ENCODE measurements at regions not wholly inside any gene's neighbourhood (a gene's known extent, or its start where the extent isn't known, plus 50 kb on each side); places are given as distances from the start of the nearest gene placed in this dataset.

DNA sequence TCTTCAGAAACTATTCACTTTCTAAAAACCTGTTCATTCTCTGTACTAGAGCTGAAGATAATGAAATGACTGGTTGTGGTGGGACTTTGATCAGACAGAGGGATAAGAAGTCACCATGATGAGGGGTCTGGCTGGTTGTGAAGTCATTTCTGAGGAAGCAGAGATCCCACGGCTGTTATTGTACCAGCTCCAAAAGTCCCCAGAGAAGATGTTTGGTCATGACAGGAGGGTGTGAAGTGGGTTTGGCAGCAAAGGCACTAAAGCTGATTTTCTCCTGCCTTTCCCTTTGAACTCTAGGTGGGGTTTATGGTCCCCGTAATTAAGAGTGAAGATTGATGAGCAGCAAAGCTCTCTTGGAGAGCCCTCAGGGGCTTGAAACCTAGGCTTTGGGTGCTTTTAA is 103.1 kb upstream of the CACHD1 start:
- Histone ChIP-seq H3K4me3 (no peak overlapping the region), H3K27me3 (no peaks in the 10 kb centered on the region), H3K36me3 (no peaks in the 10 kb centered on the region), H3K4me1 (no peaks in the 10 kb centered on the region), H3K9me3 (no peaks in the 10 kb centered on the region), H3K27ac (no peak overlapping the region)
- ATAC-seq (ENCODE audit: low FRiP score in 2 of 2) (no peak), DNase-seq (no peak)
- 87 to 90% methylated on average over 2 of the region's 2 CpGs for WGBS, 2 donors
- TF ChIP-seq EP300 (IDR thresholded peaks at IDR 0.05): no peak
- TF ChIP-seq POLR2A (IDR thresholded peaks at IDR 0.05): no peak
- TF ChIP-seq, protein P1, sequence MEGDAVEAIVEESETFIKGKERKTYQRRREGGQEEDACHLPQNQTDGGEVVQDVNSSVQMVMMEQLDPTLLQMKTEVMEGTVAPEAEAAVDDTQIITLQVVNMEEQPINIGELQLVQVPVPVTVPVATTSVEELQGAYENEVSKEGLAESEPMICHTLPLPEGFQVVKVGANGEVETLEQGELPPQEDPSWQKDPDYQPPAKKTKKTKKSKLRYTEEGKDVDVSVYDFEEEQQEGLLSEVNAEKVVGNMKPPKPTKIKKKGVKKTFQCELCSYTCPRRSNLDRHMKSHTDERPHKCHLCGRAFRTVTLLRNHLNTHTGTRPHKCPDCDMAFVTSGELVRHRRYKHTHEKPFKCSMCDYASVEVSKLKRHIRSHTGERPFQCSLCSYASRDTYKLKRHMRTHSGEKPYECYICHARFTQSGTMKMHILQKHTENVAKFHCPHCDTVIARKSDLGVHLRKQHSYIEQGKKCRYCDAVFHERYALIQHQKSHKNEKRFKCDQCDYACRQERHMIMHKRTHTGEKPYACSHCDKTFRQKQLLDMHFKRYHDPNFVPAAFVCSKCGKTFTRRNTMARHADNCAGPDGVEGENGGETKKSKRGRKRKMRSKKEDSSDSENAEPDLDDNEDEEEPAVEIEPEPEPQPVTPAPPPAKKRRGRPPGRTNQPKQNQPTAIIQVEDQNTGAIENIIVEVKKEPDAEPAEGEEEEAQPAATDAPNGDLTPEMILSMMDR (IDR thresholded peaks at IDR 0.05): no peak
- no peak for TF ChIP-seq POLR2AphosphoS5 (IDR thresholded peaks at IDR 0.05)

DNA sequence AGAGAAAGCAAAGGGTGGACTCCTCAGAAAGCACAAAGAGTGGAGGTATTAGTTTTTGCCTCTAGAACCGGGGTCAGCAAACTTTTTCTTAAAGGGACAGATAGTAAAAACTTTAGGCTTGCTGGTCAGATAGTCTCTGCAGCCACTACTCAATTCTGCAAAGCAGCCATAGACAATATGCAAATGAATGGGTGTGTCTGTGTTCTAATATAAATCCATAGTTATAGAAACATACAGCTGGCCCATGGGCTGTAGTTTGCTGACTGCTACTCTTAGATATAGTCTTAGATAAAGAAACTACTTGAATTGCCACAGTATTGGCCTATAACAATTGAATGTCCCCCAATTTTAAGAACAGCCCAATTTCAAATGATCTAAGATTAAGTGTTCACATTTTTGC is 101.6 kb upstream of the CACHD1 start:
- H3K27me3 ChIP-seq: no peaks in the 10 kb centered on the region
- no peaks in the 10 kb centered on the region for H3K9me3 ChIP-seq
- H3K36me3 ChIP-seq: no peaks in the 10 kb centered on the region
- no peak overlapping the region for H3K4me3 ChIP-seq
- WGBS, 2 donors: 71 to 88% methylated on average over 1 of the region's 1 CpG
- H3K4me1 ChIP-seq: no peaks in the 10 kb centered on the region
- DNase-seq (no peak), ATAC-seq (ENCODE audit: low FRiP score in 2 of 2) (no peak)
- no peak overlapping the region for H3K27ac ChIP-seq
- TF ChIP-seq EP300 (IDR thresholded peaks at IDR 0.05): no peak
- TF ChIP-seq POLR2AphosphoS5 (IDR thresholded peaks at IDR 0.05): no peak
- TF ChIP-seq, protein P1 (IDR thresholded peaks at IDR 0.05): no peak
- no peak for TF ChIP-seq POLR2A (IDR thresholded peaks at IDR 0.05)

DNA sequence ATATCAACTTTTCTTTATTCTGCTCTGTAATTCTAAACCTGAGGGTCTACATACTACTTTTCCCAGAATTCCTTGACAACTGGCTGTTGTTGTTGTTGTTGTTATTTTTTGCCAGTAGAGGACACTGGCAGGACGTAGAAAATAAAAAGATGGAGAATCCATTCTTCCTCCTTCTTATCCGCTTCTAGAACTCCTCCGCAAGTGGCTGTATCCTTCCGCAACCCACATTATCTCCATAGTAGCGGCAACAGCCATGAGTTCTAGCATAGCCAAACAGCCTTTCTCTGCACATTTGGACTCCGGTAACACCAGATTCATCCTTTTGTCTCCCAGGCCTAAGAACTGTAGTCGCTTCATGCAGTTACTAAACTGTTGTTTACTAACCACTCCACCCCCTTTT is 91.1 kb upstream of the CACHD1 start:
- ATAC-seq (ENCODE audit: low FRiP score in 2 of 2) (no peak), DNase-seq (no peak)
- Histone ChIP-seq H3K27ac (no peak overlapping the region), H3K4me1 (no peaks in the 10 kb centered on the region), H3K9me3 (no peaks in the 10 kb centered on the region), H3K4me3 (no peak overlapping the region), H3K27me3 (no peaks in the 10 kb centered on the region), H3K36me3 (no peaks in the 10 kb centered on the region)
- TF ChIP-seq POLR2A (IDR thresholded peaks at IDR 0.05) (no peak), POLR2AphosphoS5 (IDR thresholded peaks at IDR 0.05) (no peak), EP300 (IDR thresholded peaks at IDR 0.05) (no peak)
- TF ChIP-seq, protein P1 (IDR thresholded peaks at IDR 0.05): no peak
- 89 to 93% methylated on average over 7 of the region's 7 CpGs for WGBS, 2 donors

DNA sequence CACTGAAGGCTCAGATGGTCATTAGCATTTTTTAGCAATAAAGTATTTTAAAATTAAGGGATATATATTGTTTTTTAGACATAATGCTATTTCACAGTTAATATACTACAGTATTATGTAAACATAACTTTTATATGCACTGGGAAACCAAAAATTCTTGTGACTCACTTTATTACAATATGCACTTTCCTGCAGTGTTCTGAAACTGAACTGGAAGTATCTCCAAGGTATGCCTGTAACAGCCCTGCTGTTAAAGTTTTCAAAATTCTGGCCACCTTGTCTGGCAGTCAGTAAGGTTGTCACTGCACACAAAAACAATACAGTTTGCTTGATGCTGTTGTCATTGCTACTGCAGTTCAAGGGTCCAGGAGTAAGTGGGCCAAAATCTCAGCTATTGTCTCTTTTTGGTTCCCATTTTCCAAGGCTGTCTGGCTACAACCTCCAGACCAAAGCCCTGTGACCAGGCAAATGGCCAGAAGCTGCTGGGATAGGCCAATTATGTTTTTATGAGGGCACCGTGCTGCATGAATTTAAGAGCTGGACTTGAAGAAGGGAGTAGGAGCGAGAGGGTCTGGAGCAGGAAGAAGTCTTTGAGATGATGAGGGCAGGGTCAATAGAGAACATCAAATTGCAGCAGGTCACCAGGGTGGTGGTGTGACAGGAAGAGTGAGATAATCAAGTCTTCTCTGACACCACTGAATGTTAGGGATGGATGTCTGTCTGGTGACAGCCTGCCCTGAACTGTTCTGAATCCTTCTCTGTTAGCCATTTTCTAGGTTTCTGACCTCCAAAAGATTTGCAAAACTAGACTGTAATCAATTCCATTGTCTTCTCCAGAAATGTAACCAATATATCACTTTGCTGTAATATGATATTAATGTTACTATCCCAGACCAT is 82.3 kb upstream of the CACHD1 start:
- Histone ChIP-seq H3K4me1 (peaks cover 0 to 6% (median 0%) of the 10 kb centered on the region in 4 donors), H3K27ac (no peak overlapping the region), H3K36me3 (no peaks in the 10 kb centered on the region), H3K27me3 (no peaks in the 10 kb centered on the region), H3K9me3 (no peaks in the 10 kb centered on the region), H3K4me3 (no peak overlapping the region)
- TF ChIP-seq POLR2AphosphoS5 (IDR thresholded peaks at IDR 0.05) (no peak), EP300 (IDR thresholded peaks at IDR 0.05) (no peak), POLR2A (IDR thresholded peaks at IDR 0.05) (no peak)
- DNase-seq (no peak), ATAC-seq (ENCODE audit: low FRiP score in 2 of 2) (no peak)
- WGBS, 2 donors: 32 to 53% methylated on average over 2 of the region's 2 CpGs

DNA sequence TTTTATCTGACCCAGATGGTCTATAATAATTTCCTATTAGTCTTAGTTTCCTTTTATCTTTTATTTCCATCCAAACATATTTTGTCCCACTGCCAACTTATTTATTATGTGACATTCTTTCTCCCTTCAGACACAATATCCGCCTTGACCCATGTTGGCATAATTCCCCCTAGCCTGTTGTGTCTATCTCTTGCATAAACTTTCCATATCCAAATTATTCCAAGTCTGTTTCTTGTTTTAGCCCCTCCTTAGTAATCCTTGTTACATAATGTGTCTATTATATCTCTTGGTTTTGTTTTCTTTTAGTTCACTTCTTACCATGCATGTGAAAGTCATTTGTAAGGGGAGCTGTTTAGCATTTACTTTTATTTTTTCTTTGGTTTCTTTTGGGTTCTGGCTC is 81.6 kb upstream of the CACHD1 start:
- ATAC-seq (ENCODE audit: low FRiP score in 2 of 2) (no peak), DNase-seq (no peak)
- no peaks in the 10 kb centered on the region for H3K9me3 ChIP-seq
- H3K27ac ChIP-seq: no peak overlapping the region
- no peaks in the 10 kb centered on the region for H3K27me3 ChIP-seq
- WGBS, 2 donors: 50 to 59% methylated on average over 1 of the region's 1 CpG
- no peaks in the 10 kb centered on the region for H3K36me3 ChIP-seq
- peaks cover 0 to 6% (median 0%) of the 10 kb centered on the region in 4 donors for H3K4me1 ChIP-seq
- TF ChIP-seq, protein P1 (IDR thresholded peaks at IDR 0.05): no peak
- TF ChIP-seq EP300 (IDR thresholded peaks at IDR 0.05) (no peak), POLR2AphosphoS5 (IDR thresholded peaks at IDR 0.05) (no peak), POLR2A (IDR thresholded peaks at IDR 0.05) (no peak)
- no peak overlapping the region for H3K4me3 ChIP-seq

All from upper lobe of left lung (tissue), 6 donors.